ENCODE measurements at regions not wholly inside any gene's neighbourhood (a gene's known extent, or its start where the extent isn't known, plus 50 kb on each side); places are given as distances from the start of the nearest gene placed in this dataset.
A peak's percentile ranks its signal among the peaks of the same experiment; 100 is the strongest.

DNA sequence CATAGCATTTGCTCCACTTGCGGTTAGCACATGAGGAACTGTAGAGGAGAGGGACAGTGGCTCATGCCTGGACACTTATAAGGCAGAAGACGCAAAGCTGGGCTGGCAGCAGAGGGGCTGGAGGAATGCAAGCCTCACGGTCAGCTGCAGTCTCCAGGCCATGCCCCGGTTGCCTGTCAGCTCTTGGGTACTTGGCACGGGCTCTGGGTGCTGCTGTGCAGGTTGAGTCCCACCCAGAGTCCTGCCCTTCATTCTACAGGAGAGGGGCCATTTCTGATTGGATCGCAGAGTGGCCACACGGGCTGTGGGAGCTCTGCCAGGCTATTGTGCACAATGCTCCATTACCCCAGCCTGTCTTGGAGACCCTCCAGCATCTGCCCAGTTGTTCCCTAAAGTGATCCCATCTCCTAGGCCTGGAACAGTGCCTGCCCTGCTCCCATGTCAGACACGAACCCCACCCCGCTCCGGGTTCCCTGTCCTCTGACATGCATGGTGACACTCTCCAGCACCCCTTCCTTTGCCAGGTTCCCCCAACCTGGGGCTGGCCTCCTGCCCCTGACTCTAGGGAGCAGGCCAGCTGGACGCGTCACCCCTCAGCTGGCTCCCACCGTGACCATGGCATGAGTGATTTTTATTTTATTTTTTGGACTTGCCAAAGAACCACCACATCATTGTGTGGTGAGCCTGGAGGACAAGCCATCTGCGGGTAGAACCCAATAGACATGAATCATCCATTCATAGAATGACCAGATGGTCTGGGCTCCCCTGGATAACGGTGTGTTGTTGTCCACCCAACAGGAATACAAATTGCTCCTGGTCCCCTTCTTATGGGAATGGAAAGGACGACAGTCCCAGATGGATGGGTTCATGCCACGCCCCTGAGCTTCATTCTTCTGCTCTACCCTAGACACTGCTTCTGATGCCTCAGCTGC lies 51.0 kb upstream of the KLF13 start:
- TF ChIP-seq, protein P1, sequence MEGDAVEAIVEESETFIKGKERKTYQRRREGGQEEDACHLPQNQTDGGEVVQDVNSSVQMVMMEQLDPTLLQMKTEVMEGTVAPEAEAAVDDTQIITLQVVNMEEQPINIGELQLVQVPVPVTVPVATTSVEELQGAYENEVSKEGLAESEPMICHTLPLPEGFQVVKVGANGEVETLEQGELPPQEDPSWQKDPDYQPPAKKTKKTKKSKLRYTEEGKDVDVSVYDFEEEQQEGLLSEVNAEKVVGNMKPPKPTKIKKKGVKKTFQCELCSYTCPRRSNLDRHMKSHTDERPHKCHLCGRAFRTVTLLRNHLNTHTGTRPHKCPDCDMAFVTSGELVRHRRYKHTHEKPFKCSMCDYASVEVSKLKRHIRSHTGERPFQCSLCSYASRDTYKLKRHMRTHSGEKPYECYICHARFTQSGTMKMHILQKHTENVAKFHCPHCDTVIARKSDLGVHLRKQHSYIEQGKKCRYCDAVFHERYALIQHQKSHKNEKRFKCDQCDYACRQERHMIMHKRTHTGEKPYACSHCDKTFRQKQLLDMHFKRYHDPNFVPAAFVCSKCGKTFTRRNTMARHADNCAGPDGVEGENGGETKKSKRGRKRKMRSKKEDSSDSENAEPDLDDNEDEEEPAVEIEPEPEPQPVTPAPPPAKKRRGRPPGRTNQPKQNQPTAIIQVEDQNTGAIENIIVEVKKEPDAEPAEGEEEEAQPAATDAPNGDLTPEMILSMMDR (IDR thresholded peaks at IDR 0.05), result no peak
- no peak for TF ChIP-seq SIN3A (IDR thresholded peaks at IDR 0.05; ENCODE audit: borderline replicate concordance, insufficient read depth, low read depth, low read length)
- TF ChIP-seq TCF7L2 (IDR thresholded peaks at IDR 0.05; ENCODE audit: low read depth, low read length), result no peak
- TF ChIP-seq REST (IDR thresholded peaks at IDR 0.05; ENCODE audit: insufficient read depth in 1 of 2, low read depth in 2 of 2, low read length in 1 of 2), result no peak
- TF ChIP-seq POLR2AphosphoS5 (IDR thresholded peaks at IDR 0.05; ENCODE audit: low read depth, low read length), result no peak
- Histone ChIP-seq H3K27ac (ENCODE audit: low read length) (peak overlapping the region; percentile 17; the same call in 1 of the 2 replicates), H3K27me3 (ENCODE audit: control insufficient read depth, insufficient read depth, low read length) (no peaks in the 10 kb centered on the region), H3K9me3 (ENCODE audit: control insufficient read depth, insufficient read depth, low read depth, low read length) (no peaks in the 10 kb centered on the region), H3K4me1 (ENCODE audit: control insufficient read depth, insufficient read depth, low read length) (peaks cover 19% of the 10 kb centered on the region), H3K36me3 (ENCODE audit: control insufficient read depth, insufficient read depth, low read length) (no peaks in the 10 kb centered on the region), H3K4me3 (ENCODE audit: low read depth in 2 of 2, low read length in 2 of 2) (no peak overlapping the region)
- BruUV-seq (replicated peaks), result no TSS peak
- CTCF ChIA-PET, result no interaction called here
- in situ Hi-C loops (cut with HindIII; ENCODE audit: low pct_unique_long_range_greater_than_20kb, low sequenced_read_pairs), result no loop called here
- DNase-seq (ENCODE audit: low read depth, low spot score) (no peak), ATAC-seq (no peak)
- POLR2A ChIA-PET, result no interaction called here
- intact Hi-C loops (cut with micrococcal nuclease; ENCODE audit: unreplicated experiment), result no loop called here

- Histone ChIP-seq H3K9me3 (ENCODE audit: control insufficient read depth, insufficient read depth, low read depth, low read length) (no peaks in the 10 kb centered on the region), H3K4me3 (ENCODE audit: low read depth in 2 of 2, low read length in 2 of 2) (no peak overlapping the region), H3K36me3 (ENCODE audit: control insufficient read depth, insufficient read depth, low read length) (no peaks in the 10 kb centered on the region), H3K4me1 (ENCODE audit: control insufficient read depth, insufficient read depth, low read length) (peaks cover 19% of the 10 kb centered on the region), H3K27ac (ENCODE audit: low read length) (no peak overlapping the region; the same call in 1 of the 2 replicates), H3K27me3 (ENCODE audit: control insufficient read depth, insufficient read depth, low read length) (no peaks in the 10 kb centered on the region)
- intact Hi-C loops (cut with micrococcal nuclease; ENCODE audit: unreplicated experiment) (no loop called here), in situ Hi-C loops (cut with HindIII; ENCODE audit: low pct_unique_long_range_greater_than_20kb, low sequenced_read_pairs) (no loop called here)
- no TSS peak for BruUV-seq (replicated peaks)
- ATAC-seq (no peak), DNase-seq (ENCODE audit: low read depth, low spot score) (no peak)
- POLR2A ChIA-PET, result no interaction called here
- CTCF ChIA-PET, result no interaction called here
- no peak for TF ChIP-seq POLR2AphosphoS5 (IDR thresholded peaks at IDR 0.05; ENCODE audit: low read depth, low read length)
- TF ChIP-seq, protein P1 (IDR thresholded peaks at IDR 0.05), result no peak
- TF ChIP-seq SIN3A (IDR thresholded peaks at IDR 0.05; ENCODE audit: borderline replicate concordance, insufficient read depth, low read depth, low read length), result no peak
- TF ChIP-seq TCF7L2 (IDR thresholded peaks at IDR 0.05; ENCODE audit: low read depth, low read length), result no peak
- no peak for TF ChIP-seq REST (IDR thresholded peaks at IDR 0.05; ENCODE audit: insufficient read depth in 1 of 2, low read depth in 2 of 2, low read length in 1 of 2)
Observed at GRCh38 chr15:31276596-31277298, 49.9 kb upstream of the KLF13 start.

Data from Panc1 (cell line).